ENCODE measurements at regions not wholly inside any gene's neighbourhood (a gene's known extent, or its start where the extent isn't known, plus 50 kb on each side); places are given as distances from the start of the nearest gene placed in this dataset.

- Histone ChIP-seq H3K18ac (ENCODE audit: extremely low read depth, low read length) (no peak overlapping the region), H3K14ac (ENCODE audit: insufficient read length) (no peak overlapping the region), H3K23me2 (ENCODE audit: low read depth, low read length) (no peaks in the 10 kb centered on the region), H2AK5ac (ENCODE audit: low read depth, low read length) (no peak overlapping the region), H3K4ac (replicated peaks; ENCODE audit: insufficient read length, low read depth, low read length) (no peak overlapping the region), H2BK5ac (ENCODE audit: low read depth, low read length) (no peak overlapping the region), H3K36me3 (ENCODE audit: control insufficient read depth in 2 of 4, insufficient read depth in 4 of 4, low read length in 3 of 4) (no peaks in the 10 kb centered on the region), H3K9me3 (ENCODE audit: insufficient read depth in 2 of 2, low read depth in 1 of 2, low read length in 1 of 2) (no peaks in the 10 kb centered on the region), H2BK120ac (replicated peaks; ENCODE audit: low read depth, low read length) (no peak overlapping the region), H3K23ac (ENCODE audit: insufficient read length) (no peak overlapping the region), H3K27ac (ENCODE audit: low read depth, low read length) (no peak overlapping the region), H3K79me1 (ENCODE audit: low read depth, low read length) (no peaks in the 10 kb centered on the region), H3K4me3 (ENCODE audit: extremely low read depth in 1 of 4, insufficient read depth in 2 of 4, low read depth in 3 of 4, low read length in 4 of 4) (no peak overlapping the region), H3K27me3 (replicated peaks in 1 of 4; ENCODE audit: control insufficient read depth in 3 of 4, extremely low read depth in 1 of 4, insufficient read depth in 3 of 4, low read length in 3 of 4) (no peaks in the 10 kb centered on the region), H4K5ac (ENCODE audit: insufficient read length, low read depth, low read length) (no peak overlapping the region), H3K9ac (replicated peaks in 1 of 4; ENCODE audit: extremely low read depth in 1 of 4, low read depth in 3 of 4, low read length in 3 of 4) (no peak overlapping the region), H3K4me1 (replicated peaks in 1 of 4; ENCODE audit: control insufficient read depth in 3 of 4, insufficient read depth in 4 of 4, low read length in 3 of 4) (peaks cover 0 to 7% (median 2%) of the 10 kb centered on the region in 4 experiments; a peak in 4 of 7 replicates), H4K91ac (replicated peaks; ENCODE audit: insufficient read length, low read length) (no peak overlapping the region), H3K4me2 (ENCODE audit: insufficient read depth in 1 of 2, low read depth in 2 of 2, low read length in 2 of 2) (no peak overlapping the region), H4K20me1 (replicated peaks in 1 of 2; ENCODE audit: control insufficient read depth in 1 of 2, insufficient read depth in 2 of 2, low read length in 2 of 2) (peaks cover 0 to 3% of the 10 kb centered on the region in 2 experiments), H2BK12ac (ENCODE audit: low read depth, low read length) (no peak overlapping the region), H3K79me2 (ENCODE audit: control insufficient read depth in 1 of 2, insufficient read depth in 2 of 2, low read length in 2 of 2) (no peaks in the 10 kb centered on the region), H3K56ac (replicated peaks; ENCODE audit: insufficient read length, low read depth, low read length) (no peak overlapping the region), H4K8ac (ENCODE audit: extremely low read depth, insufficient read depth, low read length) (no peak overlapping the region), H2BK20ac (ENCODE audit: low read length) (no peak overlapping the region), H2BK15ac (ENCODE audit: low read length) (no peak overlapping the region), H2AFZ (ENCODE audit: low read length) (no peak overlapping the region)
- POLR2A ChIA-PET (ENCODE audit: partially characterized antibody), result no interaction called here
- WGBS, 2 experiments (ENCODE audit: extremely low coverage in 1 of 2, insufficient coverage in 1 of 2, insufficient read length in 1 of 2, insufficient replicate concordance in 2 of 2, low coverage in 1 of 2, low lambda C conversion rate in 2 of 2, missing lambda C conversion rate in 1 of 2), result 90% methylated on average over 9 of the region's 10 CpGs; no CpG with 5 or more reads in 1 of the 2 experiments
- FAIRE-seq (no peak), DNase-seq (ENCODE audit: low read depth in 1 of 2, low spot score in 2 of 2) (no peak)
- CTCF ChIA-PET (ENCODE audit: partially characterized antibody), result interaction anchor here (0.6 to 0.8 kb wide), 2 partner anchors 137 to 690 kb away, joined by 3 read pairs; no protein-coding TSS in a partner anchor
- no peak for TF ChIP-seq RFX5 (IDR thresholded peaks at IDR 0.05; ENCODE audit: borderline replicate concordance, low read depth, low read length)
- TF ChIP-seq SUZ12 (IDR thresholded peaks at IDR 0.05; ENCODE audit: low read length), result no peak
- TF ChIP-seq SIX5 (IDR thresholded peaks at IDR 0.05; ENCODE audit: low read depth, low read length), result no peak
- no peak for TF ChIP-seq SP4 (IDR thresholded peaks at IDR 0.05; ENCODE audit: low read length)
- no peak for TF ChIP-seq YY1 (IDR thresholded peaks at IDR 0.05; ENCODE audit: low read depth, low read length)
- no peak for TF ChIP-seq MAFK (IDR thresholded peaks at IDR 0.05; ENCODE audit: low read depth, low read length)
- TF ChIP-seq RAD21 (IDR thresholded peaks at IDR 0.05 in 1 of 2, conservative IDR thresholded peaks at IDR 0.05 in 1 of 2; ENCODE audit: low read depth in 2 of 2, low read length in 2 of 2), result no peak
- no peak for TF ChIP-seq ZNF274 (IDR thresholded peaks at IDR 0.05; ENCODE audit: borderline replicate concordance, extremely low read depth, low read length)
Measured at GRCh38 chr4:8774071-8774470, 97.6 kb downstream of the HMX1 start.

Data from H1 (cell line).